Astrocyte (in vitro differentiated cells and primary cell): ENCODE measurements at regions not wholly inside any gene's neighbourhood (a gene's known extent, or its start where the extent isn't known, plus 50 kb on each side); places are given as distances from the start of the nearest gene placed in this dataset.

ENCODE experiments used
- EZH2 ChIP-seq: IDR thresholded peaks from 2 replicates; pipeline ENCODE4 v1.6.1; 2012; ENCODE audit warnings: mild to moderate bottlenecking, low read length, inconsistent platforms; ENCODE audit not compliant: insufficient read depth
- TF ChIP-seq, protein P1 (sequence below): IDR thresholded peaks from 2 replicates; pipeline ENCODE4 v1.5.1; 2011; ENCODE audit warnings: low read depth, mild to moderate bottlenecking, inconsistent platforms, low read length, moderate library complexity; ENCODE audit not compliant: insufficient read depth

DNA sequence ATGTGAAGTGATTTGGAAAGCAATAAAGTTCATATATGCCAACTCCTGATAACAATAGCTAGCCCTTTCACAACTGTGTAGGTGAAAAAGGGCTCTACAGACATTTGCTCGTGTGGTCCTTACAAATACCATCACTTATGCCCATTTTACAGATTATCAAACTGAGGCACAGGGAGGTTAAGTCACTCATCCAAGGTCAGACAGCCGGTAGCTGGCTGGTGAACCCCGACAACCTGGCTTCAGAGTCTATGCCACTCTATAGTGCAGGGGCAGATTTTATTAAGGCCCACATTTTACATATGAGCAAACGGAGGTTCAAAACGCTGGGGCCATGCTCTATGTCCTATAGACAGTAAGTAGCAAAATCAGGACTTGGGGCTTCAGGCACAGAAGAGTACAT is 280.5 kb downstream of the RRAGC start:
- TF ChIP-seq, protein P1, sequence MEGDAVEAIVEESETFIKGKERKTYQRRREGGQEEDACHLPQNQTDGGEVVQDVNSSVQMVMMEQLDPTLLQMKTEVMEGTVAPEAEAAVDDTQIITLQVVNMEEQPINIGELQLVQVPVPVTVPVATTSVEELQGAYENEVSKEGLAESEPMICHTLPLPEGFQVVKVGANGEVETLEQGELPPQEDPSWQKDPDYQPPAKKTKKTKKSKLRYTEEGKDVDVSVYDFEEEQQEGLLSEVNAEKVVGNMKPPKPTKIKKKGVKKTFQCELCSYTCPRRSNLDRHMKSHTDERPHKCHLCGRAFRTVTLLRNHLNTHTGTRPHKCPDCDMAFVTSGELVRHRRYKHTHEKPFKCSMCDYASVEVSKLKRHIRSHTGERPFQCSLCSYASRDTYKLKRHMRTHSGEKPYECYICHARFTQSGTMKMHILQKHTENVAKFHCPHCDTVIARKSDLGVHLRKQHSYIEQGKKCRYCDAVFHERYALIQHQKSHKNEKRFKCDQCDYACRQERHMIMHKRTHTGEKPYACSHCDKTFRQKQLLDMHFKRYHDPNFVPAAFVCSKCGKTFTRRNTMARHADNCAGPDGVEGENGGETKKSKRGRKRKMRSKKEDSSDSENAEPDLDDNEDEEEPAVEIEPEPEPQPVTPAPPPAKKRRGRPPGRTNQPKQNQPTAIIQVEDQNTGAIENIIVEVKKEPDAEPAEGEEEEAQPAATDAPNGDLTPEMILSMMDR = no peak
- TF ChIP-seq EZH2 = no peak
